Epithelial cell of esophagus (primary cell): ENCODE measurements at regions not wholly inside any gene's neighbourhood (a gene's known extent, or its start where the extent isn't known, plus 50 kb on each side); places are given as distances from the start of the nearest gene placed in this dataset.

Experiments
- DNase-seq: peaks from one replicate; pipeline ENCODE4 v3.0.0; 2010; ENCODE audit warnings: low read depth
- H3K4me3 ChIP-seq: 2 replicates; pipeline ENCODE4 v1.5.1; 2011; ENCODE audit warnings: mild to moderate bottlenecking, low read length, control low read depth
- TF ChIP-seq, protein P1 (sequence below): IDR thresholded peaks from 2 replicates; pipeline ENCODE4 v1.5.1; 2011; ENCODE audit warnings: low read depth, mild to moderate bottlenecking, low read length, control low read depth, inconsistent platforms; ENCODE audit not compliant: insufficient read depth; ENCODE audit errors: missing control alignments

DNA sequence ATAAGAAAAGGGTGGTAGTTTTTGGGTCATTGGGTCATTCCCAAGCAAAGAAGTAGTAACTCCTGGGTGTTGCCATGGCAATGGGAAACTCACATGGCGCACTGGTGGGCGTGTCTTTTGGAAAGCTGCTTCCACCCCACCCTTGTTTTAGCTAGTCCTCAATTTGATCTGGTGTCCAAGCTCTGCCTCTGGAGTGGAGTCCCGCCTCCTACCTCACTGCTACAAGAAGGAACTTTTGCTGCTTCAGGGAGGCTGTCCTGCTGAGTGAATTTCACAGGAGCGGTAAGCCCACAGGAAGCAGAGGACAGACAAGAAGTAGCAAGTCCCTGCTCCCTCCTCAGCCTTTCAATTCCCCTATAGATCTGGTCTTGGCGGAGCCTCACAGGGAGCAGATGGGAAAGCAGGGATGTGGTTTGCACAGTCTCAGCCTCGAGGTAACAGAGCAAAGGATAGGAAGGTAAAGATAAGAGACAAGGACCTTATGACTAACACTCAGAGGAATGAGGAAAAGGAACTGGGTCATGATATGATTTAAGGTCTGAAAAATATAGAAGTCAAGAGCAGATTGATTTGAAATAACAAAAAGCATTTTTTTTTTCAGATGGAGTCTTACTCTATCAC lies 700.3 kb downstream of the TNS3 start:
- TF ChIP-seq, protein P1, sequence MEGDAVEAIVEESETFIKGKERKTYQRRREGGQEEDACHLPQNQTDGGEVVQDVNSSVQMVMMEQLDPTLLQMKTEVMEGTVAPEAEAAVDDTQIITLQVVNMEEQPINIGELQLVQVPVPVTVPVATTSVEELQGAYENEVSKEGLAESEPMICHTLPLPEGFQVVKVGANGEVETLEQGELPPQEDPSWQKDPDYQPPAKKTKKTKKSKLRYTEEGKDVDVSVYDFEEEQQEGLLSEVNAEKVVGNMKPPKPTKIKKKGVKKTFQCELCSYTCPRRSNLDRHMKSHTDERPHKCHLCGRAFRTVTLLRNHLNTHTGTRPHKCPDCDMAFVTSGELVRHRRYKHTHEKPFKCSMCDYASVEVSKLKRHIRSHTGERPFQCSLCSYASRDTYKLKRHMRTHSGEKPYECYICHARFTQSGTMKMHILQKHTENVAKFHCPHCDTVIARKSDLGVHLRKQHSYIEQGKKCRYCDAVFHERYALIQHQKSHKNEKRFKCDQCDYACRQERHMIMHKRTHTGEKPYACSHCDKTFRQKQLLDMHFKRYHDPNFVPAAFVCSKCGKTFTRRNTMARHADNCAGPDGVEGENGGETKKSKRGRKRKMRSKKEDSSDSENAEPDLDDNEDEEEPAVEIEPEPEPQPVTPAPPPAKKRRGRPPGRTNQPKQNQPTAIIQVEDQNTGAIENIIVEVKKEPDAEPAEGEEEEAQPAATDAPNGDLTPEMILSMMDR, result no peak
- peak; percentile 54 for DNase-seq
- no peak overlapping the region for H3K4me3 ChIP-seq

DNA sequence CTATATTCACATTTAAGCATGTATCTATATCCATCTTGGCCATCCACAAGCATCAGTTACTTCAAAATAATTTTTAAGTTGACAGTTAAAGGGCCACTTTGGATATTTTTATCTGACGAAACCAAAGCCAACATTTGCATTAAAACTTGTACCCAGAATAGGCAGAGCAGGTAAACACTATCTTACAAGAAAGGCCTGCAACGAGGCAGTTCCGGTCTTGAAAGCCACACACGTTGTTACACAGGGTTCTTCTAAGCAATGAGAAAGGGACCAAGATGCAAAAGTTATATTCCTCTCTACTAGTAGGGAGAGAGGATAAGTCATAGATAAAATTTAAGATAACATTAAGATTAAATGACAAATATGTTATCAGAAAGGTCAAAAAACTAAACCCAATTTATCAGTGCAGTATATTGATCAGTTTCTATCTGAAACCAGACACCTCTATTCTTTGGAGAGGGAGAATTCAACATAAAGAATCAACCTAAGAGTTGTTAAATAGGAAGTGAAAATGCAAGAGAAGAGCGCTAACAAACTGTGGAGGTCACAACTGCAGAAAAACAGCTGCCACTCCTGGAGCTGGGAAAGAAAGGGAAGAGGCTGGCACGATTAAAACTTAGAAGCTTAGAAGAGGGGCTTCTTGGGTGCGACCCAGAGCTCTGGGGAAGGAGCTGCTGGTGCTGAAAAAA lies 701.3 kb downstream of the TNS3 start:
- TF ChIP-seq, protein P1, result no peak
- no peak for DNase-seq
- no peak overlapping the region for H3K4me3 ChIP-seq

DNA sequence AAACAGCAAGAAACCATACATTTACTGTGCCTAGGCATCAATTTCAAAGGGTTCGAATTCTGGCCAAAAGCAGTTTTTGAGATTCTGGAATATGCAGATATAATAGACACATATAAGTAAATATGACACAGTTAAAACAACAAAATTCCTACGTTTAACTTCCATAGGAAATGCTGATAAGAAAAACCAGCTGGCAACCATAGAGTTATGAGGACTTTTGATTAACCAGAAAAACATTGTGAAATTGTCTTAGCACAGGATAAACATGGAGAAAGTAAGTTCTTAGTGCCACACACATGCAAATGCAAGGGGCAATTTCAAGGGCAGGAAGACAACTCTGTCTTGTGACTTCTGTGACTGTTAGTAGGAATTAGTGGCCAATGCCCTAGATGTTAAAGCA lies 702.1 kb downstream of the TNS3 start:
- TF ChIP-seq, protein P1, result no peak
- DNase-seq, result no peak
- no peak overlapping the region for H3K4me3 ChIP-seq

DNA sequence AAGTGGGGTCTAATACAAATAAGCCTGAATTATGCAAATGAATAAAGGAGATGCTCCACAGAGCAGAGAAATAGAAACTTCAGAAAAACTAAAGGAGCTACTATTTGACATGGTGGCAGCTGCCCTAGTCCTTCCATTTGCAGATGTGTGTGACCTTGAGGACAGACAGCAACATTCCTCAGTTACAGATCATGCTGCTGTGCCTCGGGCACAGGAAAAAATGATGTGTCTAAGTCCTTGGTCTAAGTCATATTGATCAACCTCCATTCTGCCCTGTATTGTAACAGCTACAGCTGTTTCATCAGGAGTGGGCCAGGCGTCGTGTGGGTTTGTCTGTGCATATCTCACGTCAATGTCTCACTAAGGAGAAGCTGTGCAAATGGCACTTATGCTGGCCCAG lies 710.4 kb downstream of the TNS3 start:
- DNase-seq, result no peak
- TF ChIP-seq, protein P1, result no peak
- H3K4me3 ChIP-seq, result no peak overlapping the region

DNA sequence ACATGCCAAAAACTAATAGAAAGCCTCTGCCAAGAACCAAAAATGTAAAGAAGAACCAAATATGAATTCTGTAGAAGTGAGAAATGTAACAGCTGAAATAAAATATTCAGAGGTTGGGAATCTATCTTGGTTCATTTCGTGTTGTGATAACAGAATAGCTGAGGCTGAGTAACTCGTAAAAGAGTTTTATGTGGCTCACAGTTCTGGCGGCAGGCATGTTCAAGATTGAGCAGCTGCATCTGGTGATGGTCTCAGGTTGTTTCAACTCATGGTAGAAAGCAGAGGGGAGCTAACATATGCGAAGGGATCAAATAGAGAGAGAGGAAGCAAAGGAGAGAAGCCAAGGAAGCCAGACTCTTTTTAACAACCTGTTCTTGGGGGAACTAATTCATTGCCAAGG lies 717.2 kb downstream of the TNS3 start:
- TF ChIP-seq, protein P1, result no peak
- no peak overlapping the region for H3K4me3 ChIP-seq

DNA sequence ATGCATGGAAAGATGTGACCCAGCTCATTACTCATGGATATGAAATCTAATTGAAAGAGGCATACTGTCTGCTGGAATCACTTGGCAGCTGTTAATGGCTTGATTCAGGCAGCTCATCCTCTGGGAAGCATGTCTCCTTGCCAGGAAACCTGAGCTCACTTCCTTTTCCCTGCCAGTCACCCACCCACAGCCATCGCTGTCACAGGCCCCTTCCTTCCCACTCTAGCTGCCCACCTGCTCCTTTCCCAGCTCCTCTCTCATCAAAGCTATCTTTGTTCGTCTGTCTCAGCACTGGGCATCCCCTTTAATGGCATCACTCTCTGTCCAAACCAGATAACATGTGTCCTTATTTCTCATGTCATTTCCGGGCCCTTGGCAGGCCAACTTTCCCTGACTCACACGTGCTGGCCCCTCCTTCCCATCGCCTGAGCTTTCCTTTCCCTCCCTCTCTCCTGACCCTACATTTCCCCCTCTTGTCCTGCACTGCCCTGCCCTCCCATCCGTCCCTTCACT lies 721.9 kb downstream of the TNS3 start:
- TF ChIP-seq, protein P1, result no peak
- peak; percentile 69 for DNase-seq
- H3K4me3 ChIP-seq, result no peak overlapping the region

More for the DNA sequence above, 717.2 kb downstream of the TNS3 start:
- DNase-seq, result no peak
